ENCODE measurements at regions not wholly inside any gene's neighbourhood (a gene's known extent, or its start where the extent isn't known, plus 50 kb on each side); places are given as distances from the start of the nearest gene placed in this dataset.

GRCh38 chr2:161085149-161085548 lies 75.1 kb upstream of the TANK start:
- DNase-seq = no peak

- DNase-seq = no peak
Observed at GRCh38 chr2:161088658-161089350, 71.4 kb upstream of the TANK start.

GRCh38 chr2:161090411-161090810 lies 69.8 kb upstream of the TANK start:
- DNase-seq = no peak

GRCh38 chr2:161095314-161095713 lies 64.9 kb upstream of the TANK start:
- no peak for DNase-seq

- no peak for DNase-seq
Observed at GRCh38 chr2:161096336-161096735, 63.9 kb upstream of the TANK start.

GRCh38 chr2:161097157-161097556 lies 63.1 kb upstream of the TANK start:
- DNase-seq = no peak

GRCh38 chr2:161100211-161100895 lies 59.9 kb upstream of the TANK start:
- DNase-seq = no peak

- DNase-seq = no peak
Observed at GRCh38 chr2:161101406-161101805, 58.8 kb upstream of the TANK start.

- DNase-seq = no peak
Observed at GRCh38 chr2:161102770-161103450, 57.3 kb upstream of the TANK start.

GRCh38 chr2:161103451-161103831 lies 56.8 kb upstream of the TANK start:
- no peak for DNase-seq

- no peak for DNase-seq
Observed at GRCh38 chr2:161104054-161104553, 56.1 kb upstream of the TANK start.

GRCh38 chr2:161107265-161107664 lies 53.0 kb upstream of the TANK start:
- no peak for DNase-seq

Data from SHP77 treated with DMSO at 0.1 percent for 48 hours (cell line).